Cardiac fibroblast (primary cell): ENCODE measurements at regions not wholly inside any gene's neighbourhood (a gene's known extent, or its start where the extent isn't known, plus 50 kb on each side); places are given as distances from the start of the nearest gene placed in this dataset.

Experiments used
- DNase-seq, 2 donors: peaks; one replicate each; pipeline versions ENCODE4 v3.0.0 to v3.0.0-alpha.2; 2010; ENCODE audit warnings: low read depth in 2 of 2
- H3K4me3 ChIP-seq, 2 donors: replicated peaks in 1 of 2; 1 replicate in 1 of 2; 2 replicates in 1 of 2; pipeline ENCODE4 v1.5.1; 2011; ENCODE audit warnings: low read depth in 2 of 2, low read length in 2 of 2, mild to moderate bottlenecking in 2 of 2, moderate library complexity in 1 of 2
- CTCF ChIP-seq: IDR thresholded peaks from one replicate; pipeline ENCODE4 v1.5.1; 2011; ENCODE audit warnings: low read depth, mild to moderate bottlenecking, low read length, inconsistent platforms

DNA sequence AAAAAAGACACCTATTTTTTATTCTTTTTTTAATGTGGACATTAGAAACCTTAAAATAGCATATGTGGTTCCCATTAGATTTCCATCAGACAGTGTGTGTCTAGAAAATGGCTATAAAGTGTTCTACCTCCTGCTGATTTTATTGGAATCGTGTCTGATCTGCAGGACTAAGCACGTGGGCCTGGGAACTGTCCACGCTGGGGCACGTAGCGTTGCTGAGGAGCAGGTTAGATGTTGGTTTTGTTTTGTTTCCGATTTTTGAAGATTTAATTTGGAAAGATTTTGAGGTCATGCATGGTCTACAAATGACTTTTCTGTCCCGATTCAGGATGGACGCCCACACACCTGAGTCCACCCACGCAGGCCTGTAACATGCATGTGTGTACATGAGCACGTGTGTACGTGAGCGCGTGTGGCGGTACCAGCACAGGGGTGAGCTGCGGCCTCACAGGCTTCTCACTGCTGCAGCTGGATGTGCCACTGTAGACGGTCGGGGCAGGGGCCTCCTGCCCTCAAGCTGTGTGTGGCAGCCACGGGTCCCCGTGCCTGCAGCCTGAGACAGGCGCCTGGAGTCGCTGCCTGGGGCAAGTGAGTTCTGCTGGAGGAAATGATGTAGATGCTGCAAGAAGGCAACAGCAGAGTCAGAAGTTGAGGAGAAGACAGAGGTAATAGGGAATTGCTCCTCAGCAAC lies 99.7 kb upstream of the CTDP1 start:
- no peak for DNase-seq
- no peak for TF ChIP-seq CTCF
- no peak overlapping the region for H3K4me3 ChIP-seq

DNA sequence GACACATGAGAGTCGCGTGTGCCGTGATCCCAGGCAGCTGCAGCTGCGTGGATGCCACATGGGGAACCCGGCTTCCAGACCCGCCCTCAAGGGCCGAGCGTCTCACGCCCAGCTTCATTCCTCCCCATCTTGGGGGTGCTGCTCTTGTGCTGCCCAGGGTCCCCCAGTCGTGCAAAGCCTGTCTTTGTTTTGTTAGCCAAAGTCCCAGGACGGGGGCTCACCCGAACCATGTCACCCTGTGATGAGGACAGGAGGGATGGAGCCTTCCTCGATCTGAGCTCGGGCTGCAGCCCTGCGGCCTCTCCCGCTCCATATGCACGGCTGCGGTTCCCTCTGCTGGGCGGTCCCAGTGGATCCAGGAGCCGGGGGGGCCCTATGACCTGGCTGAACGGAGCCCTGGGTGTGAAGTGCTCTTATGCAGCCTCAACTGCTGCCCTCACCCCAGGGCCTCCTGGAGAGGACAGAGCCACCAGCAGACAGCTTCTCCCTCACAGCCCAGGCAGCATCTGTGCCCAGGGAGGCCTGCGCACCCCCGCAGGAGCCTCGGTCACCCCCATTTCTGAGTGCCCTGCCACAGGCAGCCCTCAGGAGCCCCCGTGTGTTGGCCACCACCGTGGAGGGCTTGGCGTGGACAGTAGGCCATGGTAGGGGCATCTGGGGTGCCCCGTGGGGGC lies 99.0 kb upstream of the CTDP1 start:
- H3K4me3 ChIP-seq = no peak overlapping the region
- no peak for DNase-seq
- no peak for TF ChIP-seq CTCF

GRCh38 chr18:79581406-79581805 lies 98.2 kb upstream of the CTDP1 start:
- TF ChIP-seq CTCF = no peak
- no peak for DNase-seq
- no peak overlapping the region for H3K4me3 ChIP-seq

DNA sequence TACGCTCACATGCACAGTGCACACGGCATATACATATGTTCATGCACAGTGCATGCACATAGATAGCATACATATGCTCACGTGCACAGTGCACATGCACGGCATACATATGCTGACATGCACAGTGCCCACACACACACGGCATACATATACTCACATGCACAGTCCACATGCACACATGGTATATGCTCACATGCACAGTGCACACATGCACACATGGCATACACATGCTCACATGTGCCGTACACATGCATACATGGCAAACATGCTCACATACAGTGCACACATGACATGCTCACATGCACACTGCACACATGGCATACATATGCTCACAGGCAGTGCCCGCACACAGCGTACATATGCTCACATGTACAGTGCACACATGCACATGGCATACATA lies 97.7 kb upstream of the CTDP1 start:
- no peak for DNase-seq
- no peak for TF ChIP-seq CTCF
- no peak overlapping the region for H3K4me3 ChIP-seq

- no peak for TF ChIP-seq CTCF
- H3K4me3 ChIP-seq = no peak overlapping the region
- no peak for DNase-seq
Measured at GRCh38 chr18:79582978-79583377, 96.6 kb upstream of the CTDP1 start.

DNA sequence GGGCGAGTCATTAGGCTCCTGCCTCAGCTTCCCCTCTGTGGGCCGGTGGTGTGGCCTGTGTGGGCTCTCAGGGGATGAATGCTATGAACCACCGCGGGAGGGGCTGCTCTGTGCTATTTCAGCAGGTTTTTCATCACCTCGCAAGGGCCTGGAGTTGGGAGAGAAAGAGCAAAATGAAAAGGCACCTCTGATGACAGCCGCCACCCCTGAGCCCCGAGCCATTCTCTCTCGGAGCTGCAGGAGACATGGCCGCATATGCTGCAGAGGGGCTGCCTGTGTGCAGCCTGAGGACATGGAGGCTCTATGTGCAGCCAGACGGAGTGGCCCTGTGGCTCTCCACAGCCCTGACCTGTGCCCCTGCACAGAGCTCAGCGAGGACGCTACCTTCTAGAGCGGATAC lies 96.2 kb upstream of the CTDP1 start:
- TF ChIP-seq CTCF = no peak
- DNase-seq = no peak
- H3K4me3 ChIP-seq = no peak overlapping the region
